ENCODE measurements at regions not wholly inside any gene's neighbourhood (a gene's known extent, or its start where the extent isn't known, plus 50 kb on each side); places are given as distances from the start of the nearest gene placed in this dataset.

DNA sequence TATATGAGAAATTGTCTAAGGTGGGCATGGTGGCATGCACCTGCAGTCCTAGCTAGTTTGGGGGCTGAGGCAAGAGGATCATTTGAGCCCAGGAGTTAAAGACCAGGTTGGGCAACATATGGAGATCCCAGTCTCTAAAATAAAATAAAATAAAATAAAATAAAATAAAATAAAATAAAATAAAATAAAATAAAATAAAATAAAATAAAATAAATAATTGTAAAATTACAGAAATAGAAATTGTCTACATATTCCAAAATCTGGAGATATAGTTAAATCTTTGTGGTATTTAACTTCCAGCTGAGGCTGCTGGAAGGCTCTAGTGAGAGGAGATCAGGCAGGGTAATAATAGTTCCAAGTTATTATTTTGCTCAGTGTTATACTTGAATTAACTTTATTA lies 1432.1 kb upstream of the CDH2 start:
- TF ChIP-seq, protein P1, sequence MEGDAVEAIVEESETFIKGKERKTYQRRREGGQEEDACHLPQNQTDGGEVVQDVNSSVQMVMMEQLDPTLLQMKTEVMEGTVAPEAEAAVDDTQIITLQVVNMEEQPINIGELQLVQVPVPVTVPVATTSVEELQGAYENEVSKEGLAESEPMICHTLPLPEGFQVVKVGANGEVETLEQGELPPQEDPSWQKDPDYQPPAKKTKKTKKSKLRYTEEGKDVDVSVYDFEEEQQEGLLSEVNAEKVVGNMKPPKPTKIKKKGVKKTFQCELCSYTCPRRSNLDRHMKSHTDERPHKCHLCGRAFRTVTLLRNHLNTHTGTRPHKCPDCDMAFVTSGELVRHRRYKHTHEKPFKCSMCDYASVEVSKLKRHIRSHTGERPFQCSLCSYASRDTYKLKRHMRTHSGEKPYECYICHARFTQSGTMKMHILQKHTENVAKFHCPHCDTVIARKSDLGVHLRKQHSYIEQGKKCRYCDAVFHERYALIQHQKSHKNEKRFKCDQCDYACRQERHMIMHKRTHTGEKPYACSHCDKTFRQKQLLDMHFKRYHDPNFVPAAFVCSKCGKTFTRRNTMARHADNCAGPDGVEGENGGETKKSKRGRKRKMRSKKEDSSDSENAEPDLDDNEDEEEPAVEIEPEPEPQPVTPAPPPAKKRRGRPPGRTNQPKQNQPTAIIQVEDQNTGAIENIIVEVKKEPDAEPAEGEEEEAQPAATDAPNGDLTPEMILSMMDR (IDR thresholded peaks at IDR 0.05; ENCODE audit: borderline replicate concordance, extremely low read depth, low read length, poor library complexity, severe bottlenecking): no peak
- no peak for TF ChIP-seq EZH2 (IDR thresholded peaks at IDR 0.05; ENCODE audit: borderline replicate concordance, low read depth, low read length, severe bottlenecking)
